HG03521 (cell line): ENCODE measurements at regions not wholly inside any gene's neighbourhood (a gene's known extent, or its start where the extent isn't known, plus 50 kb on each side); places are given as distances from the start of the nearest gene placed in this dataset.

ENCODE experiments used
- ATAC-seq: cut with Tn5 transposase; IDR thresholded peaks from one replicate; pipeline ENCODE4 v1.9.1; 2021; ENCODE audit warnings: mild to moderate bottlenecking, moderate library complexity; ENCODE audit not compliant: unreplicated experiment

- no peak for ATAC-seq
Observed at GRCh38 chr6:105484238-105485161, 81.6 kb upstream of the PREP start.

DNA sequence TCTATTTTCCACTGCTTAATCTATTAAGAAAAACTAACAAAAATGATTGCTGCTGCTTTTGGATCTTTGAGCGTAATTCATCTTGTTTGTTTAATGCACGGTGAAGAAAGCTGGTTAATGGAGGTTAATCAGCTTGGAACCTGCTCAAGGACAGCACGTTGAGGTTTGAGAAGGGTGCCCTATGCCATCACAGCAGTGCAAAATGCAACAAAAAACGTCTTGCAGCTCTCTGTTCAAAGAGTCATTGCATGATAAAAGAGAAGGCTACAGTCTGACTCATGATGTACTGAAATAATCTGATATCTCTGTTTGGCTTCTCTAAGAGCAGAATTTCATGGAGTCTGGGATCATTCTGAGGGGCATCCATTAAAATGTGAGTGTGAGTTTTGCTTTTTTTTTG is 80.6 kb upstream of the PREP start:
- no peak for ATAC-seq

- no peak for ATAC-seq
Observed at GRCh38 chr6:105482921-105483320, 80.0 kb upstream of the PREP start.

DNA sequence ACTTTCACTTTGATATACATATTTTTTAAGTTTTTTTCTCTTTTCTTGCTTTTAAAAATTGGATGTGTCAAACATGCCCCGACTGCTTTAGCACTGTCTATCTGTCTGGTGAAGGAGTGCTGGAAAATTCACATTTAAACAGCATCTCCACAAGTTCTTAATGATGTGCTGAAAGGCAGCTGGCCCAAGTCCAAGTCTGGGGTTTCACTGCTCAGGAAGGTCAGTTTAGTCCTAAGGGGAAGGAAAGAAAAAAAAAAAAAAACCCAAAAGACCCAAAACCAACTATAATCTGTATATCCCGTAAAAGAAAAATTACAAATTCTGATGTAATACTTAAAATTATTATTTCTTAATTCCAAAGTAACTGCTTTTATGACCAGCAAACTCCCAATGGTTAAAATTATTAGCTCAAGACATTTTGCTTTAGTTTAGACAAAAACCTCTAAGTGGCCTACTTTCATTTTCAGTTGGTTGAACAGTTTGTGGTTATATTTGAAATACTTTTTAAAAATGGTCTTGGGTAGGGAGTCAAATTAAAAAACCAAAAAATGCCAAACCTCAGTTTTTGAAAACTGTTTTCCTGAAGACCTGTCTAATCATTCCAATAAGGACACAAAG is 79.5 kb upstream of the PREP start:
- ATAC-seq, result no peak

GRCh38 chr6:105476978-105477377 is 74.1 kb upstream of the PREP start:
- ATAC-seq, result no peak

- ATAC-seq, result no peak
Observed at GRCh38 chr6:105474234-105474633, 71.4 kb upstream of the PREP start.

DNA sequence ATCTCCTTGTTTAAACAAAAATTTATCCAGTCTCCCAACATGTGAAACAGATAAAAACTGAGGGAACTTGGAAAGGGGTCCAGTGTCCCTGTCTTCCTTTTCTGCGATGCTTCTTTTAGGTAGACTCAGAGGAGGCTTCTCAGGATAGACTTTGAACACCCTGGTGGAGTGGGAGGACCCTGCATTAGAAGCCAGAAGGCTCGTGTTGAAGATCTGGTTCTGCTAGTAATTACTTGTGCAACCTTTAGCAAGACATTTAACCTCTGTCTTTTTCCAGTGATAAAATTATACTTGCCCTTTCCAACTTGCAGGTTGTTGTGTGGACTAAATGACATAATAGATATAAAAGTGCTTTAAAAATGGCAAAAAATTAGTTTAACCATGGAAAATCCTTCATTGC is 67.1 kb upstream of the PREP start:
- no peak for ATAC-seq

DNA sequence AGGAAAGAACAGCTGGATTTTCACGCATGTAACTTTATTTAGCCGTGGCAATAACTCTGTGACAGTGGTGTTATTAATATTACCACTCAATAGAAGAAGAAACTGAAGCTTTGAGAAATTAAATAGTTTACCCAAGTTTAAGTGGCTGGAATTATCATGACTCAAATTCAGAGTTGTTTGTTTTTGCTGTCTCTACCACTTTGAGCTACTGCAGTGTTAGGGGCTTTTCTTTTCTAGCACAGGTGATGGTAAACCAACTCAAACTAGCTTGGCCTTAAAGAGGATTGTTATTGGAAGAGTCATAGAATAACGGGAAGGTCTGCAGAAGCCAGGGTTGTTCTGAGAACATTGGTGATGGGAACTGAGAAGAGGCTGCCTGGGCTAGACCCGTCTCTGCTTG is 66.0 kb upstream of the PREP start:
- ATAC-seq, result no peak

DNA sequence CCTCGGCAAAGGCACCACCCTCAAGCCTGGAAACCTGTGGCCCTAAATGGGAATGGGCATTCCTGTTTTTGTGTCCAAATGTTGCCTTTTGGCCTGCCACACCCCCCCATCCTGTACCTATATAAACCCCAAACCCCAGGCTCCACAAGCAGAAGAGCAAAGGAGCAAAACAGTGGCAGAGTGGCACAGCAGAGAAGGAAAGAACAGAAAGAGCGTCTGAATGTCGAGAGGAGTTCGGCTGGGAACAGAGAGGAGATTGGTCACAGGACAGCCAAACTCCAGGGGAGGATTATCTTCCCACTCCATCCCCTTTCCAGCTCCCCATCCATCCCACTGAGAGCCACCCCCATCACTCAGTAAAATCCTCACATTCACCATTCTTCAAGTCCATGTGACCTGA is 58.0 kb upstream of the PREP start:
- ATAC-seq, result no peak

DNA sequence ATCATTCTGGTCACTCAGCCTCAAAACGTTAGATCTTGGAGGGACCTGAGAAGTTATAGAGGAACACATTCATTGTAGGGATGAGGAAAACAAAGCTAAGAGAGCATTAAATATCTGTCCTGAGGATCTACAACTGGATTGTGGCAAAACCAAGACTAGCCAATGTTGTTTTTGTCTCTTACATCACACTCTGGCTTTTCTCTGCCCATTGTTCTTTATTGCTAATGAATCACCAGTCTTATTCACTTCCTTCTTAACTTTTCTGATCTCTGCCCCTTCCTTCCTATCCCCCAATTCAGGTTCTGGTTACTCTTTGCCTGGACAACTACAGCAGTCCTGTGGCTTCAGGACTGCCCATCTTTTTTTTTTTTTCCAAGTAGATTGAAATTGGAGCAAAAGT is 57.0 kb upstream of the PREP start:
- ATAC-seq, result no peak

GRCh38 chr6:105459049-105459448 is 56.2 kb upstream of the PREP start:
- ATAC-seq, result peak; percentile 89

DNA sequence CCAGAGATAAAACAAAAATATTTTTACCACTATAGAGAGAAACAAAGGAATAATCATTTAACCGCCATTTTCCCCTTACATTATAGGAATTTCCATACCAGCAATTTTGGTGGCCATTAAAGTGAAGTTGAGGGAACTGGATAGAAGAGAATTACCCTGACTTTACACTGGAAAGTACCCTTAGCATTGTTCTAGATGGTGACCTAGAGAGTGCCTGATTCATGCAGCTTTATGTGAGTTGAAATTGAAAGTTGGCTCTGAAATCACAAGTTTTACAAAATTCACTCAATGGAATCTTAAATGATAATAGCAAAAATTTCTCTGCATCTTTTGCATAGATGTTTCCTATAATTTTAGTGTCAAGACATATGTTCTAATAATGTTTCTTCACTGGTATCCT is 55.7 kb upstream of the PREP start:
- peak; percentile 37 for ATAC-seq

DNA sequence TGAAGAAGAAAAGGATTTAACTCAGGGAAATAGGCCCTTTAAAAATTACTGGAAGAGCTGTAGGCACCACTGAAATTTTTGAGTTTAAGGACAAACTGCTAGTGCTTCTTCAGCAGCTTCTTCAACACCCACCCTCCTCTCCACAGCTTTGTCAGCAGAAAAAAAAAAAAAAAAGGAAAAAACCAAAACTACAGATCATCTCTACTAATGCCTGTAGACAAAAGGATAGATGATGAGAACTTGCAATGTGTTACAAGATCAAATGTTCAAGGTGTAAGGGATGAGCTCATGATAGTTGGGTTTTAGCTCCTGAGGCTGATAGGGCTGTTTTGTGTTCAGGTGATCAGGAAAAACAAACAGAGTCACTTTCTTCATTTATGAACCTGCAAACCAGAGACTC is 55.2 kb upstream of the PREP start:
- ATAC-seq, result no peak

GRCh38 chr6:105453968-105454367 is 51.1 kb upstream of the PREP start:
- ATAC-seq, result no peak

DNA sequence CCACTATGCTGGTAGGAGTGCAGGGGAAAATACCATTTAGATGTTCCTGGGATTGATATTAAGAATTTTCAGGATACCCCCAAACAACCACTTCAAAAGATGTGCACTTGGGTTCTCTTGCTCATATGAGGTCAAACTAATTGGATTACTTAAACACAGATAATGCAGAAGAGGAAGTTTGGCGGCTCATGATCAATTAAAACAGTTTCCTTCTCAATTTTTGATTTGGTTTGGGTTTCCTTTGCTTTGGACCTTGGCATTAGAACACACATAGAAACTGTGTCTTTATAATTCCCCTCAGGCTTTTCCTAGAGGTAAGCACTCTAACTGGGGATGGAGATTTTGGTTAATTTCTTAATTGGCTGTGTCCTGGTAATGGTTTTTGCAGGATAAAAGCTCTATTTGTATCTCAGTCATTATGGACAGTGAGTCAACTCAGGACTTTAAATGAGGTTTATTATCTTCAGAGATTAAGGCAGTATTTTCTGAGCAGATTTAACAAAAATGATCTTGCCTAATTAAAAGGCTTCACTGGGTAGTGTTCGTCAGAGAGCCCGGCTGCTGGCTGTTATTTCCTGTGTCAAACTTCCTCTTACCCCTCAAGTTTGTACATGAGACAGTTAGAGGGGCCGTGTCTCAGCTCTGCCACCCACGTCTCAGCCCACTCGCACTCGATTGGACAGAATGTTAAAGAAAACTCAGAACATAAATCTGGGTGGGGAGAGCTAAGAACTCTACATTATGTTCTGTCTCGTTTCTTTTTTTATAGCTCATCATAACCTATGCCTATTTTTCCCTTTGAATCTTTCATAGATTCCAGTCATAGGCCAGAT is 50.3 kb upstream of the PREP start:
- ATAC-seq, result peak; percentile 61
